H1 (cell line): ENCODE measurements at regions not wholly inside any gene's neighbourhood (a gene's known extent, or its start where the extent isn't known, plus 50 kb on each side); places are given as distances from the start of the nearest gene placed in this dataset.

Experiments
- CTCF ChIA-PET: fragments of 300-600 bp; sonication (Branson Sonifier 250); formaldehyde crosslinking; loops from one replicate; lab custom pipeline; 2021; ENCODE audit not compliant: partially characterized antibody; lab: Charles Lee
- POLR2A ChIA-PET: fragments of 300-600 bp; sonication (Branson Sonifier 250); formaldehyde crosslinking; loops from one replicate; lab custom pipeline; 2021; ENCODE audit warnings: inconsistent platforms; ENCODE audit not compliant: partially characterized antibody; lab: Charles Lee
- DNase-seq, 2 experiments: peaks; one replicate each; pipeline versions ENCODE4 v3.0.0 to v3.0.0-alpha.2; 2010 to 2022; ENCODE audit warnings: low spot score in 2 of 2, low read depth in 1 of 2, mixed read lengths in 1 of 2
- FAIRE-seq: peaks from 2 replicates; lab custom pipeline; 2011; peaks lifted over from hg19 to GRCh38; lab: Jason Lieb, UNC
- H2AFZ ChIP-seq: 2 replicates; pipeline ENCODE4 v1.8.1; 2012; ENCODE audit warnings: low read length, inconsistent platforms
- H2AK5ac ChIP-seq: 2 replicates; pipeline ENCODE4 v1.6.1; 2013; ENCODE audit warnings: low read depth, low read length
- H2BK120ac ChIP-seq: replicated peaks from 2 replicates; pipeline ENCODE3; 2013; ENCODE audit warnings: low read depth, low read length, inconsistent platforms
- H2BK12ac ChIP-seq: 2 replicates; pipeline ENCODE4 v1.6.1; 2013; ENCODE audit warnings: low read depth, low read length
- H2BK15ac ChIP-seq: 2 replicates; pipeline ENCODE4 v1.6.1; 2013; ENCODE audit warnings: low read length
- H2BK20ac ChIP-seq: 2 replicates; pipeline ENCODE4 v1.6.1; 2013; ENCODE audit warnings: low read length
- H2BK5ac ChIP-seq: 2 replicates; pipeline ENCODE4 v1.6.1; 2013; ENCODE audit warnings: low read depth, low read length
- H3K14ac ChIP-seq: 2 replicates; pipeline ENCODE4 v1.6.1; 2013; ENCODE audit warnings: inconsistent platforms; ENCODE audit not compliant: insufficient read length
- H3K18ac ChIP-seq: 2 replicates; pipeline ENCODE4 v1.6.1; 2013; ENCODE audit warnings: low read length; ENCODE audit errors: extremely low read depth
- H3K23ac ChIP-seq: 2 replicates; pipeline ENCODE4 v1.6.1; 2013; ENCODE audit warnings: inconsistent platforms; ENCODE audit not compliant: insufficient read length
- H3K23me2 ChIP-seq: 2 replicates; pipeline ENCODE4 v1.6.1; 2013; ENCODE audit warnings: low read depth, low read length
- H3K27ac ChIP-seq: 2 replicates; pipeline ENCODE4 v1.6.1; 2011; ENCODE audit warnings: low read depth, low read length, inconsistent platforms
- H3K27me3 ChIP-seq, 4 experiments: replicated peaks in 1 of 4; 1 replicate in 1 of 4; 2 replicates in 3 of 4; pipeline versions ENCODE4 v1.6.1 to v1.8.1; 2011 to 2013; ENCODE audit warnings: low read length in 3 of 4, mild to moderate bottlenecking in 3 of 4, inconsistent platforms in 2 of 4, mixed read lengths in 2 of 4, moderate library complexity in 1 of 4; ENCODE audit not compliant: control insufficient read depth in 3 of 4, insufficient read depth in 3 of 4; ENCODE audit errors: extremely low read depth in 1 of 4
- H3K36me3 ChIP-seq, 4 experiments: 2 replicates each; pipeline versions ENCODE4 v1.6.1 to v1.8.1; 2011 to 2013; ENCODE audit warnings: mild to moderate bottlenecking in 4 of 4, low read length in 3 of 4, moderate library complexity in 2 of 4, control low read depth in 1 of 4, inconsistent platforms in 1 of 4; ENCODE audit not compliant: insufficient read depth in 4 of 4, control insufficient read depth in 2 of 4
- H3K4ac ChIP-seq: replicated peaks from 2 replicates; pipeline ENCODE3; 2013; ENCODE audit warnings: low read length, low read depth, mixed read lengths, inconsistent platforms; ENCODE audit not compliant: insufficient read length
- H3K4me1 ChIP-seq, 4 experiments: replicated peaks in 1 of 4; 1 replicate in 1 of 4; 2 replicates in 3 of 4; pipeline versions ENCODE4 v1.6.1 to v1.8.1; 2011 to 2013; ENCODE audit warnings: low read length in 3 of 4, inconsistent platforms in 2 of 4, mixed read lengths in 1 of 4; ENCODE audit not compliant: insufficient read depth in 4 of 4, control insufficient read depth in 3 of 4
- H3K4me2 ChIP-seq, 2 experiments: 2 replicates each; pipeline versions ENCODE4 v1.6.1 to v1.8.1; 2011 to 2013; ENCODE audit warnings: low read depth in 2 of 2, low read length in 2 of 2, control low read depth in 1 of 2, inconsistent platforms in 1 of 2, mild to moderate bottlenecking in 1 of 2; ENCODE audit not compliant: insufficient read depth in 1 of 2
- H3K4me3 ChIP-seq, 4 experiments: fragments of 200-600, 300-600 bp in 1 of 4; sonication (generic), shearing (Covaris generic), sonication (Bioruptor Twin) in 1 of 4; 2 replicates each; pipeline versions ENCODE4 v1.5.1 to v1.8.1; 2011 to 2016; ENCODE audit warnings: low read length in 4 of 4, low read depth in 3 of 4, control low read depth in 2 of 4, inconsistent platforms in 2 of 4, mild to moderate bottlenecking in 2 of 4, mixed read lengths in 1 of 4, moderate library complexity in 1 of 4; ENCODE audit not compliant: insufficient read depth in 2 of 4; ENCODE audit errors: extremely low read depth in 1 of 4
- H3K56ac ChIP-seq: replicated peaks from 2 replicates; pipeline ENCODE3; 2013; ENCODE audit warnings: low read depth, mild to moderate bottlenecking, mixed read lengths, low read length, inconsistent platforms; ENCODE audit not compliant: insufficient read length
- H3K79me1 ChIP-seq: 2 replicates; pipeline ENCODE4 v1.6.1; 2013; ENCODE audit warnings: low read depth, low read length, control low read depth
- H3K79me2 ChIP-seq, 2 experiments: 2 replicates each; pipeline versions ENCODE4 v1.6.1 to v1.8.1; 2012 to 2013; ENCODE audit warnings: low read length in 2 of 2, mild to moderate bottlenecking in 2 of 2, inconsistent platforms in 1 of 2; ENCODE audit not compliant: insufficient read depth in 2 of 2, control insufficient read depth in 1 of 2
- H3K9ac ChIP-seq, 4 experiments: replicated peaks in 1 of 4; 1 replicate in 1 of 4; 2 replicates in 3 of 4; pipeline versions ENCODE4 v1.6.1 to v1.8.1; 2011 to 2013; ENCODE audit warnings: low read depth in 3 of 4, low read length in 3 of 4, control low read depth in 2 of 4, mild to moderate bottlenecking in 2 of 4, moderate library complexity in 2 of 4, inconsistent platforms in 1 of 4; ENCODE audit errors: extremely low read depth in 1 of 4
- H3K9me3 ChIP-seq, 2 experiments: 2 replicates each; pipeline versions ENCODE4 v1.6.1 to v1.8.1; 2012 to 2013; ENCODE audit warnings: mild to moderate bottlenecking in 2 of 2, moderate library complexity in 2 of 2, control low read depth in 1 of 2, inconsistent platforms in 1 of 2, low read depth in 1 of 2, low read length in 1 of 2, mixed read lengths in 1 of 2; ENCODE audit not compliant: insufficient read depth in 2 of 2
- H4K20me1 ChIP-seq, 2 experiments: replicated peaks in 1 of 2; 2 replicates each; pipeline versions ENCODE3 to v1.8.1; 2011 to 2013; ENCODE audit warnings: inconsistent platforms in 2 of 2, low read length in 2 of 2, mild to moderate bottlenecking in 1 of 2; ENCODE audit not compliant: insufficient read depth in 2 of 2, control insufficient read depth in 1 of 2
- H4K5ac ChIP-seq: 2 replicates; pipeline ENCODE4 v1.6.1; 2013; ENCODE audit warnings: low read length, low read depth, mixed read lengths, inconsistent platforms; ENCODE audit not compliant: insufficient read length
- H4K8ac ChIP-seq: 2 replicates; pipeline ENCODE4 v1.8.0; 2013; ENCODE audit warnings: mild to moderate bottlenecking, moderate library complexity, low read length, inconsistent platforms; ENCODE audit not compliant: insufficient read depth; ENCODE audit errors: extremely low read depth
- H4K91ac ChIP-seq: replicated peaks from 2 replicates; pipeline ENCODE3; 2013; ENCODE audit warnings: low read length, mixed read lengths, inconsistent platforms; ENCODE audit not compliant: insufficient read length
- EGR1 ChIP-seq: IDR thresholded peaks from 2 replicates; pipeline ENCODE4 v1.6.1; 2011; ENCODE audit warnings: low read depth, low read length, borderline replicate concordance
- RXRA ChIP-seq: IDR thresholded peaks from 2 replicates; pipeline ENCODE4 v1.6.1; 2011; ENCODE audit warnings: low read depth, mild to moderate bottlenecking, low read length, moderate library complexity; ENCODE audit not compliant: insufficient read depth
- TF ChIP-seq, protein P1 (sequence below): IDR thresholded peaks from 2 replicates; pipeline ENCODE4 v1.6.1; 2011; ENCODE audit warnings: low read length, improper control_type of control experiment

DNA sequence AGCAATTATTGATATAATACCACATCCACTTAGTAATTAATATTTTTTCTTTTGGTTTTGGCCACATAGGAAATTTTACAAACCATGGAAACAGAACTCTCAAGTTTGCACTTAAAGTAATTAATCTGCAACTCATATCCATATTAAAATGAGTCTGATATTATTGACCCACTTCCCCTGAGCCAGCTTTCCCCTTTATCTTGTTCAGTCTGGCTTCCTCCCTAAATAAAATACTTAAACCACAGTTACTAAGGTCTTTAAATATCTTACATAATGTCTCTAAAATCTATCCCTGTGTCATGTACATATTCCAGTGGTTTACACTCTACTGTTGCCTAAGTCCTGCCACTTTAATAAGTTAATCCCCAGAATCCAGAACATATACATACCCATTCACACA, 564.9 kb upstream of the FSHR start:
- Histone ChIP-seq H4K20me1 (no peaks in the 10 kb centered on the region), H3K27me3 (no peaks in the 10 kb centered on the region), H3K36me3 (no peaks in the 10 kb centered on the region), H2AK5ac (no peak overlapping the region), H3K4me2 (no peak overlapping the region), H2BK120ac (no peak overlapping the region), H3K23ac (no peak overlapping the region), H3K79me1 (no peaks in the 10 kb centered on the region), H3K9ac (no peak overlapping the region), H3K79me2 (no peaks in the 10 kb centered on the region), H4K91ac (no peak overlapping the region), H3K4ac (no peak overlapping the region), H3K56ac (no peak overlapping the region), H3K4me1 (no peaks in the 10 kb centered on the region), H3K9me3 (no peaks in the 10 kb centered on the region), H4K5ac (no peak overlapping the region), H2AFZ (no peak overlapping the region), H3K4me3 (no peak overlapping the region), H2BK12ac (no peak overlapping the region), H3K27ac (no peak overlapping the region), H2BK20ac (no peak overlapping the region), H3K18ac (no peak overlapping the region), H4K8ac (no peak overlapping the region), H3K14ac (no peak overlapping the region), H3K23me2 (no peaks in the 10 kb centered on the region), H2BK15ac (no peak overlapping the region), H2BK5ac (no peak overlapping the region)
- FAIRE-seq: no peak
- CTCF ChIA-PET: no interaction called here
- POLR2A ChIA-PET: no interaction called here
- no peak for DNase-seq
- TF ChIP-seq RXRA: no peak
- TF ChIP-seq, protein P1, sequence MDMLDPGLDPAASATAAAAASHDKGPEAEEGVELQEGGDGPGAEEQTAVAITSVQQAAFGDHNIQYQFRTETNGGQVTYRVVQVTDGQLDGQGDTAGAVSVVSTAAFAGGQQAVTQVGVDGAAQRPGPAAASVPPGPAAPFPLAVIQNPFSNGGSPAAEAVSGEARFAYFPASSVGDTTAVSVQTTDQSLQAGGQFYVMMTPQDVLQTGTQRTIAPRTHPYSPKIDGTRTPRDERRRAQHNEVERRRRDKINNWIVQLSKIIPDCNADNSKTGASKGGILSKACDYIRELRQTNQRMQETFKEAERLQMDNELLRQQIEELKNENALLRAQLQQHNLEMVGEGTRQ: no peak
- TF ChIP-seq EGR1: no peak
